ENCODE measurements at regions not wholly inside any gene's neighbourhood (a gene's known extent, or its start where the extent isn't known, plus 50 kb on each side); places are given as distances from the start of the nearest gene placed in this dataset.

GRCh38 chr2:238690511-238690910 is 157.4 kb upstream of the TWIST2 start:
- DNase-seq = no peak

- DNase-seq = no peak
Observed at GRCh38 chr2:238691596-238692491, 156.0 kb upstream of the TWIST2 start.

GRCh38 chr2:238692562-238692961 is 155.3 kb upstream of the TWIST2 start:
- no peak for DNase-seq

- no peak for DNase-seq
Observed at GRCh38 chr2:238693337-238694093, 154.4 kb upstream of the TWIST2 start.

GRCh38 chr2:238694136-238694755 is 153.6 kb upstream of the TWIST2 start:
- DNase-seq = no peak

- DNase-seq = no peak
Observed at GRCh38 chr2:238694922-238695321, 153.0 kb upstream of the TWIST2 start.

DNA sequence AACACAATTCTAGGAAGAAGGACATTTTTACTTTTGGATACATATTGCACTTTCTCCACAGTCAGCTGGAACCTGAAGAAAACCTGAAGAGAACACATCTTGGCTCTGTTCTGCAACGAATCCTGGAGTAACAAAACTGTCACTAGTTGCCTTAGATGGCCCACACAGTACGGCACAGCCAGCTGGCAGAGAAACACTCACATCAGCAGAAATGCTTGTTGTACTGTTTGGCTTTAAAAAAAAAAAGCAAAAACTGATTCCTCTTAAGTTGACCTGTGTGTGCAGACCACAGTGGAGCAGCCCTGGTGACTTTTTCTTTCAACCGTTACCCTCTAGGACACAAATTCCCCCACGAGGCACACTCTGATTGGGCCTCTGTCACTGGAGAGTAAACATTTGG is 152.3 kb upstream of the TWIST2 start:
- DNase-seq = no peak

GRCh38 chr2:238696331-238696730 is 151.6 kb upstream of the TWIST2 start:
- DNase-seq = no peak

DNA sequence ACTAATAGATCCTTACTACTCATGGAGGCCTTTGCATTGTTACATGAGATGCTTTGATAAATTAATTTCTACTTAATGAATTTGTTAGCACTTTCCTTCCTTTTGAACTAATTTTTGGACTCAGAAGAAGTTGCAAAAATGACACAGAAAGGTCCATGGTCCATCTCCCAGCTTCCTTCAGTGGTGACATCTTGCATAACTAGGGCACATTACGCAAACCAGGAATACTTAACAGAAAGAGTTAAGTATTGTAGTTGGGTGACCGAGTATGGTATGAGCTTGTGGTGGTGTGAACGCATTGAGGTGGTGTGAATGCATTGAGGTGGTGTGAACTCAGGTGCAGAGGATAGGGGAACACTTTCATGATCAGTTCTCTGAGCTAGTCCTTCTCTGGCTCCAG is 151.1 kb upstream of the TWIST2 start:
- no peak for DNase-seq

GRCh38 chr2:238697193-238698071 is 150.5 kb upstream of the TWIST2 start:
- DNase-seq = no peak

GRCh38 chr2:238698072-238698352 is 149.9 kb upstream of the TWIST2 start:
- DNase-seq = no peak

DNA sequence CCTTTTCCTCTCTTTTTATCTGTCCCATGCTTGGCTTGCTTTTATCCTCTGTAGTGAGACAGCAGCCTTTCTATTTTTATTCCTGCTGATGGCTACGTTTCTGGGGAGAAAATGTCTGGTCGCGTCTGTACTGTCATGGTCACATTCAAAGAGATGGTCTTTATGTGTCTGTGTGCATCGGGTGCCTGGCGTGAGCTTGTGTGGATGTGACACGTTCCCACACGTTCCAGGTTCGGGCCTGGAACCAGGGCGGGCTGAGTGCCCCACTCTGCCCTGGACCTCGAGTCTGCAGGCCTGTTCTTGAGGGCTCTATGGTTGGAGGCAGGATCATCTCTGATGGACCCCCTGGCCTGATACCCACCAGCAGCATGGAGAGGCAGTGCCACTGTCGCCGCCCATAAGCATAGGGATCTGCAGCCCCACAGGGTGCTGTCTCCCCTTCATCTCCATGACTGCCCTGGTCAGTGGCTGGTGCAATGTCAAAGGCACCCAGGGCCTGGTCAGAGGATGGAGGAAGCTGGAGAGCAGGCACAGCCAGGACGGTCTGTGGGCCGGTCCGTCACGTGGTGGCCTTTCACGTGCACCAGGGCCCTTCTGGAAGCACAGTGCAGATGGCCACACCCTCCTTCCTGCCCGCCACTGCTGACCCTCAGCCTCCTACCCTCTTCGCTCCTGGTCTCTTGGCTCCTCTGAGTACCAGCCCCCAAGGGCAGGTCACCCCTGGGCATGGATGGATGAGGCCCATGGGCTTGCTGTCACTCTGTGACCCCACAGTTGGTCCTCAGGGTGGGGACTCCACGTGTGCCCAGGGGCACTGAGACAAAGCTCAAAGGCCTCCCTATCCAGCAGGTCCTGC is 149.2 kb upstream of the TWIST2 start:
- no peak for DNase-seq

GRCh38 chr2:238699307-238700116 is 148.4 kb upstream of the TWIST2 start:
- no peak for DNase-seq

- DNase-seq = no peak
Observed at GRCh38 chr2:238700117-238700457, 147.8 kb upstream of the TWIST2 start.

- no peak for DNase-seq
Observed at GRCh38 chr2:238700506-238701340, 147.2 kb upstream of the TWIST2 start.

GRCh38 chr2:238701341-238702206 is 146.3 kb upstream of the TWIST2 start:
- DNase-seq = no peak

GRCh38 chr2:238702276-238703052 is 145.4 kb upstream of the TWIST2 start:
- DNase-seq = no peak

GRCh38 chr2:238703053-238703415 is 144.9 kb upstream of the TWIST2 start:
- DNase-seq = no peak
